Epithelial cell of proximal tubule (primary cell): ENCODE measurements at regions not wholly inside any gene's neighbourhood (a gene's known extent, or its start where the extent isn't known, plus 50 kb on each side); places are given as distances from the start of the nearest gene placed in this dataset.
"Not testable (repeated sequence)": the region's sequence is repeated elsewhere in the genome, so short reads cannot be mapped to it uniquely, and the experiment has no call there.

Experiments used
- DNase-seq: peaks from one replicate; pipeline ENCODE4 v3.0.0-alpha.2; 2011; ENCODE audit warnings: low read depth
- H3K4me3 ChIP-seq: 2 replicates; pipeline ENCODE4 v1.5.1; 2011; ENCODE audit warnings: low read depth, mild to moderate bottlenecking, low read length
- CTCF ChIP-seq: conservative IDR thresholded peaks from 2 replicates; pipeline ENCODE4 v1.5.1; 2012; ENCODE audit warnings: low read depth, mild to moderate bottlenecking, low read length

GRCh38 chr5:2357309-2357708 lies 394.2 kb downstream of the IRX2 start:
- no peak for DNase-seq
- H3K4me3 ChIP-seq, result no peak overlapping the region
- no peak for TF ChIP-seq CTCF

GRCh38 chr5:2355859-2356258 lies 395.6 kb downstream of the IRX2 start:
- no peak for DNase-seq
- no peak overlapping the region for H3K4me3 ChIP-seq
- no peak for TF ChIP-seq CTCF

- TF ChIP-seq CTCF, result no peak
- no peak overlapping the region for H3K4me3 ChIP-seq
- no peak for DNase-seq
Measured at GRCh38 chr5:2353871-2354440, 397.5 kb downstream of the IRX2 start.

- TF ChIP-seq CTCF, result no peak
- DNase-seq, result no peak
Measured at GRCh38 chr5:2353211-2353610, 398.3 kb downstream of the IRX2 start.

GRCh38 chr5:2352101-2352861 lies 399.2 kb downstream of the IRX2 start:
- no peak overlapping the region for H3K4me3 ChIP-seq
- no peak for DNase-seq
- no peak for TF ChIP-seq CTCF

More at GRCh38 chr5:2353211-2353610, 398.3 kb downstream of the IRX2 start:
- no peak overlapping the region for H3K4me3 ChIP-seq

- H3K4me3 ChIP-seq, DNase-seq: not testable (repeated sequence)
Measured at GRCh38 chr5:2349768-2350167, 401.7 kb downstream of the IRX2 start.

- DNase-seq, result no peak
- TF ChIP-seq CTCF, result no peak
- no peak overlapping the region for H3K4me3 ChIP-seq
Measured at GRCh38 chr5:2338686-2339085, 412.8 kb downstream of the IRX2 start.
